PC-9 (cell line): ENCODE measurements at regions not wholly inside any gene's neighbourhood (a gene's known extent, or its start where the extent isn't known, plus 50 kb on each side); places are given as distances from the start of the nearest gene placed in this dataset.

Source experiments
- BruUV-seq: library from RNA; stranded (reverse); fragments of 400-500 nt; replicated peaks from 2 replicates; lab custom pipeline; 2021; lab: Mats Ljungman, UMichigan
- CTCF ChIA-PET: fragments of 300-600 bp; sonication (Branson Sonifier 250); formaldehyde crosslinking; loops from one replicate; lab custom pipeline; 2022; ENCODE audit warnings: antibody characterized with exemption; lab: Charles Lee
- POLR2A ChIA-PET: fragments of 300-600 bp; sonication (Branson Sonifier 250); formaldehyde crosslinking; loops from one replicate; lab custom pipeline; 2022; ENCODE audit warnings: antibody characterized with exemption; ENCODE audit not compliant: unreplicated experiment; lab: Charles Lee
- DNase-seq, 2 experiments: peaks; one replicate each; pipeline versions ENCODE4 v3.0.0 to v3.0.0-alpha.2; 2015 to 2022; ENCODE audit warnings: mixed read lengths in 1 of 2
- H2AFZ ChIP-seq: fragments of 200-600 bp; sonication (generic); 2 replicates; pipeline ENCODE4 v1.8.1; 2017; ENCODE audit warnings: antibody characterized with exemption
- H3F3A ChIP-seq: fragments of 200-600 bp; sonication (generic); 2 replicates; pipeline ENCODE4 v1.8.1; 2017; ENCODE audit warnings: antibody characterized with exemption, mild to moderate bottlenecking, low read depth; ENCODE audit not compliant: insufficient read depth
- H3K27ac ChIP-seq: fragments of 200-600 bp; sonication (generic); 2 replicates; pipeline ENCODE4 v1.6.1; 2016; ENCODE audit warnings: mixed run types
- H3K27me3 ChIP-seq: fragments of 200-600 bp; sonication (generic); 2 replicates; pipeline ENCODE4 v1.6.1; 2016; ENCODE audit warnings: low read depth, mixed run types; ENCODE audit not compliant: insufficient read depth
- H3K36me3 ChIP-seq: fragments of 200-600 bp; sonication (generic); 2 replicates; pipeline ENCODE4 v1.6.1; 2016; ENCODE audit warnings: low read depth, mixed run types
- H3K4me1 ChIP-seq: fragments of 200-600 bp; sonication (generic); replicated peaks from 2 replicates; pipeline ENCODE4 v1.6.1; 2016; ENCODE audit warnings: mixed run types; ENCODE audit not compliant: insufficient read depth
- H3K4me2 ChIP-seq: fragments of 200-600 bp; sonication (generic); 2 replicates; pipeline ENCODE4 v1.6.1; 2017; ENCODE audit warnings: mixed run types
- H3K4me3 ChIP-seq: fragments of 200-600 bp; sonication (generic); 2 replicates; pipeline ENCODE4 v1.6.1; 2016; ENCODE audit warnings: mixed run types
- H3K79me2 ChIP-seq: fragments of 200-600 bp; sonication (generic); 2 replicates; pipeline ENCODE4 v1.6.1; 2017; ENCODE audit warnings: low read depth, mixed run types
- H3K9me2 ChIP-seq: fragments of 200-600 bp; sonication (generic); 2 replicates; pipeline ENCODE4 v1.8.1; 2017; ENCODE audit warnings: mild to moderate bottlenecking; ENCODE audit not compliant: insufficient read depth
- H3K9me3 ChIP-seq: fragments of 200-600 bp; sonication (generic); 2 replicates; pipeline ENCODE4 v1.8.1; 2016; ENCODE audit warnings: low read depth; ENCODE audit not compliant: insufficient read depth
- H4K20me1 ChIP-seq: fragments of 200-600 bp; sonication (generic); 2 replicates; pipeline ENCODE4 v1.8.1; 2017; ENCODE audit not compliant: insufficient read depth
- EZH2 ChIP-seq: fragments of 200-600 bp; sonication (generic); IDR thresholded peaks from 2 replicates; pipeline ENCODE4 v1.8.0; 2017; ENCODE audit warnings: antibody characterized with exemption, low read depth
- intact Hi-C: fragments of 100-400 bp; cut with micrococcal nuclease; formaldehyde crosslinking; loops from one replicate; pipeline ENCODE4 v1.10.0; 2022; ENCODE audit not compliant: unreplicated experiment
- TF ChIP-seq, protein P1 (sequence below): fragments of 200-600 bp; sonication (generic); conservative IDR thresholded peaks from 2 replicates; pipeline ENCODE4 v1.6.1; 2017; ENCODE audit warnings: mixed run types, antibody characterized with exemption, mild to moderate bottlenecking, moderate library complexity

DNA sequence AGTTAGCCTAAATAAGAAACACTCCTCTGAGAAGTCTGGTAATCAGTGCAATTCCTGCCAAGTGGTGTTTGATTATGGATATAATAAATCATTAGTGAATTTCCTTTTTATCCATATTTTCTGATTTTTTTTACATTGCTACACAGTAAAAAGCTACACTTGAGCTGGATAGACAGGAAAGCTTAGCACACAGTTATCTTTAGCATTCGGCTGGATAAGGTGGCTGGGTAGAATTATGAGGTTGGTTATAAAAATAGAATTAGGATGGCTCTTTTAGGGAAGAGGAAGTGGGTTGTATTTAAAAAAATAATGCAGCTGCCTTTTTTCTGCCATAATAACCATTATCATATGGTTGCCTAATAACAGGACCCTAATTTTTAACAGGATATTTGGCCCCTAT, 460.6 kb downstream of the NAF1 start:
- no peak overlapping the region for H2AFZ ChIP-seq
- no peaks in the 10 kb centered on the region for H3K9me2 ChIP-seq
- no peak for DNase-seq
- H4K20me1 ChIP-seq: no peaks in the 10 kb centered on the region
- TF ChIP-seq, protein P1, sequence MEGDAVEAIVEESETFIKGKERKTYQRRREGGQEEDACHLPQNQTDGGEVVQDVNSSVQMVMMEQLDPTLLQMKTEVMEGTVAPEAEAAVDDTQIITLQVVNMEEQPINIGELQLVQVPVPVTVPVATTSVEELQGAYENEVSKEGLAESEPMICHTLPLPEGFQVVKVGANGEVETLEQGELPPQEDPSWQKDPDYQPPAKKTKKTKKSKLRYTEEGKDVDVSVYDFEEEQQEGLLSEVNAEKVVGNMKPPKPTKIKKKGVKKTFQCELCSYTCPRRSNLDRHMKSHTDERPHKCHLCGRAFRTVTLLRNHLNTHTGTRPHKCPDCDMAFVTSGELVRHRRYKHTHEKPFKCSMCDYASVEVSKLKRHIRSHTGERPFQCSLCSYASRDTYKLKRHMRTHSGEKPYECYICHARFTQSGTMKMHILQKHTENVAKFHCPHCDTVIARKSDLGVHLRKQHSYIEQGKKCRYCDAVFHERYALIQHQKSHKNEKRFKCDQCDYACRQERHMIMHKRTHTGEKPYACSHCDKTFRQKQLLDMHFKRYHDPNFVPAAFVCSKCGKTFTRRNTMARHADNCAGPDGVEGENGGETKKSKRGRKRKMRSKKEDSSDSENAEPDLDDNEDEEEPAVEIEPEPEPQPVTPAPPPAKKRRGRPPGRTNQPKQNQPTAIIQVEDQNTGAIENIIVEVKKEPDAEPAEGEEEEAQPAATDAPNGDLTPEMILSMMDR: no peak
- ChIA-PET POLR2A (no interaction called here), CTCF (no interaction called here)
- H3K27me3 ChIP-seq: no peaks in the 10 kb centered on the region
- H3K4me2 ChIP-seq: no peak overlapping the region
- no peaks in the 10 kb centered on the region for H3K9me3 ChIP-seq
- intact Hi-C loops: no loop called here
- no peaks in the 10 kb centered on the region for H3K4me1 ChIP-seq
- H3K36me3 ChIP-seq: no peaks in the 10 kb centered on the region
- no peak overlapping the region for H3K27ac ChIP-seq
- H3K4me3 ChIP-seq: no peak overlapping the region
- H3K79me2 ChIP-seq: no peaks in the 10 kb centered on the region
- no TSS peak for BruUV-seq
- no peaks in the 10 kb centered on the region for H3F3A ChIP-seq

DNA sequence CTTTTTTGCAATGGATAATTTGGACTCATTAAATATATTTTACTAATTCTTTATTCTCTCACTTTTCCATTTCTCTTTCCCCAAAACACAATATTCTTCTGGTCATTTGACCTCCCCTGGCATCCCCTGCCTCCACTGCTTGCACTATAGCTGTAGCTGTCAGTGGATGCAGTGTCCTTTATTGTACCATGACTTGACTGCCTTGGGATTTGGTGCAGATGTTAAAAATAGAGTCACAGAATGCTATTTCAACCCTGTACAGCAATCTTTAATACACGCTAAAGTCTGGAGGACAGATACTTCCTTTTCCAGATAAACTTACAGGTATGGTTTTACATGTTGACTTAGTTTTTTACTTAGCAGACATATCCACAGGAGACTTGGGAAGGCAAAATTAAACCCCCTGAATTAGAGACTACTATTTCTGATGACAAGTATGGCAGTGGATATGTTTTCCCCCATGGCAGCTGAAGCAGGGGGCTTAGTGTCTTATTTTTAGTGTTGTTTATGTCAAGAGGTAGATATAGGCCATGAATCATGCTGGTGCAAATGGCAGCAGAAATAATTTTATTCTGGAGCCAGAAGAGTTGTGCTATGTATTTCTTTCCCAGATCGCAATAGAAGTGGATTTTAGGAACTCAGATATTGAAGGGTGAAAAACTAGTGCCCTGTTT, 461.4 kb downstream of the NAF1 start:
- no peaks in the 10 kb centered on the region for H3F3A ChIP-seq
- no peaks in the 10 kb centered on the region for H3K79me2 ChIP-seq
- H3K4me2 ChIP-seq: no peak overlapping the region
- H3K4me1 ChIP-seq: no peaks in the 10 kb centered on the region
- H3K27ac ChIP-seq: no peak overlapping the region
- no peaks in the 10 kb centered on the region for H3K9me3 ChIP-seq
- H4K20me1 ChIP-seq: no peaks in the 10 kb centered on the region
- intact Hi-C loops: no loop called here
- BruUV-seq: no TSS peak
- no peak for TF ChIP-seq EZH2
- TF ChIP-seq, protein P1: no peak
- no peaks in the 10 kb centered on the region for H3K27me3 ChIP-seq
- no peak overlapping the region for H3K4me3 ChIP-seq
- ChIA-PET CTCF (no interaction called here), POLR2A (no interaction called here)
- H2AFZ ChIP-seq: no peak overlapping the region
- no peaks in the 10 kb centered on the region for H3K36me3 ChIP-seq
- DNase-seq: no peak
- H3K9me2 ChIP-seq: no peaks in the 10 kb centered on the region

GRCh38 chr4:162700815-162701361, 465.8 kb downstream of the NAF1 start:
- intact Hi-C loops: no loop called here
- Histone ChIP-seq H3K9me3 (no peaks in the 10 kb centered on the region), H3K4me1 (no peaks in the 10 kb centered on the region), H3K27me3 (no peaks in the 10 kb centered on the region), H2AFZ (no peak overlapping the region), H3K79me2 (no peaks in the 10 kb centered on the region), H3K4me2 (no peak overlapping the region), H4K20me1 (no peaks in the 10 kb centered on the region), H3K9me2 (no peaks in the 10 kb centered on the region), H3K27ac (no peak overlapping the region), H3K36me3 (no peaks in the 10 kb centered on the region), H3K4me3 (no peak overlapping the region), H3F3A (no peaks in the 10 kb centered on the region)
- no TSS peak for BruUV-seq
- TF ChIP-seq EZH2: no peak
- TF ChIP-seq, protein P1: no peak
- CTCF ChIA-PET: no interaction called here
- no peak for DNase-seq
- POLR2A ChIA-PET: no interaction called here
